Vagina (tissue), 2 donors: ENCODE measurements at regions not wholly inside any gene's neighbourhood (a gene's known extent, or its start where the extent isn't known, plus 50 kb on each side); places are given as distances from the start of the nearest gene placed in this dataset.

ENCODE experiments used
- CTCF ChIP-seq, 3 experiments: fragments of 450-650 bp in 2 of 3; fragments of 200-600 bp in 1 of 3; sonication (generic) in 1 of 3; IDR thresholded peaks; one replicate each; pipeline ENCODE4 v1.5.1; 2017 to 2019; ENCODE audit warnings: antibody characterized with exemption in 3 of 3, mild to moderate bottlenecking in 2 of 3, moderate library complexity in 2 of 3
- POLR2A ChIP-seq, 2 donors: fragments of 450-650 bp; IDR thresholded peaks; one replicate each; pipeline ENCODE4 v1.6.1; 2017; ENCODE audit warnings: antibody characterized with exemption in 2 of 2, mild to moderate bottlenecking in 2 of 2, moderate library complexity in 2 of 2
- POLR2AphosphoS5 ChIP-seq, 2 donors: sonication (generic); formaldehyde crosslinking; IDR thresholded peaks; one replicate each; pipeline ENCODE4 v1.9.0; 2017; ENCODE audit warnings: antibody characterized with exemption in 2 of 2, mild to moderate bottlenecking in 2 of 2, low read depth in 1 of 2; ENCODE audit not compliant: insufficient read depth in 1 of 2

DNA sequence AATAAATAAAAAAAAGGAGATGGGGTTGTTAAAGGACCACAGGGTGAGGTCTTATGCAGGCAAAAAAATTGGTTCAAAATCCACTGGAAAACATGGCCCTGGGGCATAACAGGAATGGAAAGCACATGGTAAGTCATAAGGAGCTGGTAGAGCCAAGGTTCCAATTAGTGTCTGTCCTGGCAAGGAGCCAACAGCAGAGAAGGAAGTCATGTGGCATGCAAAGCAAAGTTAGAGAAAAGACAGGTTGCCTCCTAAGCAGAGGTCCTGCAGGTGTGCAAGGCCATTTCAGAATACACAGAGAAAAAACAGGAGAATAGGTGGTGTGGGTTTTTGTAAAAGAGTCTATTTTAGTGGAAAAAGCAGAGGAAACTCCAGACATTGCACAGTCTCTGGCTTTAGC lies 1881.7 kb downstream of the ARAP2 start:
- TF ChIP-seq CTCF (IDR thresholded peaks at IDR 0.05) (no peak), POLR2A (IDR thresholded peaks at IDR 0.05) (no peak), POLR2AphosphoS5 (IDR thresholded peaks at IDR 0.05; ENCODE audit: insufficient read depth in 1 of 2, low read depth in 1 of 2) (no peak)
